ENCODE measurements at regions not wholly inside any gene's neighbourhood (a gene's known extent, or its start where the extent isn't known, plus 50 kb on each side); places are given as distances from the start of the nearest gene placed in this dataset.

- TF ChIP-seq, protein P1, sequence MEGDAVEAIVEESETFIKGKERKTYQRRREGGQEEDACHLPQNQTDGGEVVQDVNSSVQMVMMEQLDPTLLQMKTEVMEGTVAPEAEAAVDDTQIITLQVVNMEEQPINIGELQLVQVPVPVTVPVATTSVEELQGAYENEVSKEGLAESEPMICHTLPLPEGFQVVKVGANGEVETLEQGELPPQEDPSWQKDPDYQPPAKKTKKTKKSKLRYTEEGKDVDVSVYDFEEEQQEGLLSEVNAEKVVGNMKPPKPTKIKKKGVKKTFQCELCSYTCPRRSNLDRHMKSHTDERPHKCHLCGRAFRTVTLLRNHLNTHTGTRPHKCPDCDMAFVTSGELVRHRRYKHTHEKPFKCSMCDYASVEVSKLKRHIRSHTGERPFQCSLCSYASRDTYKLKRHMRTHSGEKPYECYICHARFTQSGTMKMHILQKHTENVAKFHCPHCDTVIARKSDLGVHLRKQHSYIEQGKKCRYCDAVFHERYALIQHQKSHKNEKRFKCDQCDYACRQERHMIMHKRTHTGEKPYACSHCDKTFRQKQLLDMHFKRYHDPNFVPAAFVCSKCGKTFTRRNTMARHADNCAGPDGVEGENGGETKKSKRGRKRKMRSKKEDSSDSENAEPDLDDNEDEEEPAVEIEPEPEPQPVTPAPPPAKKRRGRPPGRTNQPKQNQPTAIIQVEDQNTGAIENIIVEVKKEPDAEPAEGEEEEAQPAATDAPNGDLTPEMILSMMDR (conservative IDR thresholded peaks at IDR 0.05; ENCODE audit: low read length): no peak
- TF ChIP-seq EZH2phosphoT487 (IDR thresholded peaks at IDR 0.05; ENCODE audit: borderline replicate concordance): no peak
Observed at GRCh38 chr15:96153929-96154328, 176.6 kb upstream of the NR2F2 start.
